Ovary (tissue), 7 donors: ENCODE measurements at regions not wholly inside any gene's neighbourhood (a gene's known extent, or its start where the extent isn't known, plus 50 kb on each side); places are given as distances from the start of the nearest gene placed in this dataset.

ENCODE experiments used
- DNase-seq, 5 donors: peaks; one replicate each; pipeline ENCODE4 v3.0.0-alpha.2; 2019 to 2020
- H3K27ac ChIP-seq, 2 donors: fragments of 200-600 bp; one replicate each; pipeline versions ENCODE4 v1.5.1 to v1.8.0; 2019 to 2022
- H3K27me3 ChIP-seq: fragments of 200-600 bp; one replicate; pipeline ENCODE4 v1.8.0; 2022
- H3K36me3 ChIP-seq: fragments of 200-600 bp; sonication (generic); one replicate; pipeline ENCODE4 v1.5.1; 2019
- H3K4me1 ChIP-seq: one replicate; pipeline ENCODE4 v1.8.1; 2013; ENCODE audit warnings: mild to moderate bottlenecking, moderate library complexity; ENCODE audit not compliant: insufficient read depth
- H3K4me3 ChIP-seq: fragments of 200-600 bp; sonication (generic); one replicate; pipeline ENCODE4 v1.5.1; 2017
- H3K9me3 ChIP-seq, 2 donors: fragments of 200-600 bp in 1 of 2; sonication (generic) in 1 of 2; one replicate each; pipeline versions ENCODE4 v1.5.1 to v1.8.1; 2013 to 2019; ENCODE audit warnings: mild to moderate bottlenecking in 1 of 2, moderate library complexity in 1 of 2
- EP300 ChIP-seq: sonication (generic); formaldehyde crosslinking; IDR thresholded peaks from one replicate; pipeline ENCODE4 v1.6.1; 2017; ENCODE audit warnings: antibody characterized with exemption
- POLR2A ChIP-seq: fragments of 450-650 bp; IDR thresholded peaks from one replicate; pipeline ENCODE4 v1.6.1; 2017; ENCODE audit warnings: antibody characterized with exemption, mild to moderate bottlenecking, moderate library complexity
- WGBS, 3 donors: extraction: QIAGEN DNeasy Blood & Tissue Kit in 1 of 3; methylation state at CpG; one replicate each; pipeline versions ENCODE4 v1.1.5 to v1.1.7; 2013 to 2017; 5-methylcytosine and 5-hydroxymethylcytosine counted together
- intact Hi-C, 4 donors: fragments of 100-400 bp; cut with DNase I; formaldehyde crosslinking; loops; one replicate each; pipeline versions ENCODE4 v1.11.0 to v1.15.1; 2022 to 2023
- TF ChIP-seq, protein P1 (sequence below), 3 donors: fragments of 450-650 bp in 2 of 3; fragments of 200-600 bp in 1 of 3; IDR thresholded peaks; one replicate each; pipeline versions ENCODE4 v1.5.1 to v1.8.0; 2016 to 2022; ENCODE audit warnings: antibody characterized with exemption in 3 of 3, mild to moderate bottlenecking in 1 of 3
- donor health status: DM: no; HTN: no; CAD: no; lungs with moderate emphysema.
- donor health status: DM: no; HTN: no; CAD: no.
- donor health status: Bipolar disorder and iron deficiency.
- donor health status: DM: no; HTN: no; CAD: no.
- donor health status: DM: yes; HTN: yes; CAD: no.

GRCh38 chr2:163155279-163155883 lies 316.8 kb upstream of the KCNH7 start:
- Histone ChIP-seq H3K27me3 (no peaks in the 10 kb centered on the region), H3K27ac (no peak overlapping the region), H3K4me1 (no peaks in the 10 kb centered on the region), H3K4me3 (no peak overlapping the region), H3K36me3 (no peaks in the 10 kb centered on the region), H3K9me3 (no peaks in the 10 kb centered on the region)
- 16 to 33% (median 17%) methylated on average over 3 of the region's 3 CpGs for WGBS, 3 donors
- no peak for DNase-seq
- intact Hi-C loops = no loop called here
- TF ChIP-seq EP300 (no peak), POLR2A (no peak)
- TF ChIP-seq, protein P1, sequence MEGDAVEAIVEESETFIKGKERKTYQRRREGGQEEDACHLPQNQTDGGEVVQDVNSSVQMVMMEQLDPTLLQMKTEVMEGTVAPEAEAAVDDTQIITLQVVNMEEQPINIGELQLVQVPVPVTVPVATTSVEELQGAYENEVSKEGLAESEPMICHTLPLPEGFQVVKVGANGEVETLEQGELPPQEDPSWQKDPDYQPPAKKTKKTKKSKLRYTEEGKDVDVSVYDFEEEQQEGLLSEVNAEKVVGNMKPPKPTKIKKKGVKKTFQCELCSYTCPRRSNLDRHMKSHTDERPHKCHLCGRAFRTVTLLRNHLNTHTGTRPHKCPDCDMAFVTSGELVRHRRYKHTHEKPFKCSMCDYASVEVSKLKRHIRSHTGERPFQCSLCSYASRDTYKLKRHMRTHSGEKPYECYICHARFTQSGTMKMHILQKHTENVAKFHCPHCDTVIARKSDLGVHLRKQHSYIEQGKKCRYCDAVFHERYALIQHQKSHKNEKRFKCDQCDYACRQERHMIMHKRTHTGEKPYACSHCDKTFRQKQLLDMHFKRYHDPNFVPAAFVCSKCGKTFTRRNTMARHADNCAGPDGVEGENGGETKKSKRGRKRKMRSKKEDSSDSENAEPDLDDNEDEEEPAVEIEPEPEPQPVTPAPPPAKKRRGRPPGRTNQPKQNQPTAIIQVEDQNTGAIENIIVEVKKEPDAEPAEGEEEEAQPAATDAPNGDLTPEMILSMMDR (IDR thresholded peaks at IDR 0.05) = peak; percentile 14 to 32 (median 29)

- intact Hi-C loops = no loop called here
- Histone ChIP-seq H3K36me3 (no peaks in the 10 kb centered on the region), H3K4me1 (no peaks in the 10 kb centered on the region), H3K27ac (no peak overlapping the region), H3K9me3 (no peaks in the 10 kb centered on the region), H3K4me3 (no peak overlapping the region), H3K27me3 (peaks cover 2% of the 10 kb centered on the region)
- WGBS, 3 donors = 87 to 91% (median 87%) methylated on average over 2 of the region's 2 CpGs
- TF ChIP-seq, protein P1 (IDR thresholded peaks at IDR 0.05) = no peak
- TF ChIP-seq EP300 (no peak), POLR2A (no peak)
- DNase-seq = no peak
These were observed 304.1 kb upstream of the KCNH7 start for GRCh38 chr2:163142618-163143017.

GRCh38 chr2:163138947-163139346 lies 300.4 kb upstream of the KCNH7 start:
- no peak for DNase-seq
- intact Hi-C loops = loop anchor here in 2 of 4 donors (10.0 kb wide), 2 partner anchors 244 to 254 kb away; no protein-coding TSS in a partner anchor
- Histone ChIP-seq H3K4me1 (no peaks in the 10 kb centered on the region), H3K4me3 (no peak overlapping the region), H3K27ac (no peak overlapping the region), H3K27me3 (peaks cover 2% of the 10 kb centered on the region), H3K36me3 (no peaks in the 10 kb centered on the region), H3K9me3 (no peaks in the 10 kb centered on the region)
- 51 to 59% (median 55%) methylated on average over 2 of the region's 2 CpGs for WGBS, 3 donors
- no peak for TF ChIP-seq POLR2A
- TF ChIP-seq, protein P1 (IDR thresholded peaks at IDR 0.05) = no peak
- no peak for TF ChIP-seq EP300

DNA sequence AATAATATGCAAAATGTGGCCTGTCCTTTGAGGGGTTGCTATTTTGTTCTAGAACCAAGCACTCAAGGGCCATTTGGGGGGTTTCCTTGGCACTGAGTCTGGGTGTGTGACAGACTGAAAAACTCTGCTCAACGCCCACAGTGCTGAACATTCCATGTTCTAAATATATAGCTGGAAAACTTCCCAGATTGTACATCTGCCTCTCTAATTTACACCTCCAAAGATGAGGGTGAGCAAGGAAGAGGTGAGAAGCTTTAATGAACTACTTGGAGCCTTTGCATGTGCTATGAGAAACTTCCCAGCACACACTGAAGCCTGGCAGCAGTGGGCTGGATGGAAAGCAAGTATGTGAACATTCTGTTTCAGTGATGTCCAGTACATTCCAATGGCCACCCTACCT lies 296.7 kb upstream of the KCNH7 start:
- WGBS, 3 donors = 71 to 80% (median 77%) methylated on average over 1 of the region's 1 CpG
- no peaks in the 10 kb centered on the region for H3K36me3 ChIP-seq
- H3K4me1 ChIP-seq = no peaks in the 10 kb centered on the region
- TF ChIP-seq EP300 (no peak), POLR2A (no peak)
- TF ChIP-seq, protein P1 (IDR thresholded peaks at IDR 0.05) = no peak
- no peak for DNase-seq
- no peak overlapping the region for H3K27ac ChIP-seq
- no peak overlapping the region for H3K4me3 ChIP-seq
- intact Hi-C loops = loop anchor here in 2 of 4 donors (10.0 kb wide), 2 partner anchors 240 to 250 kb away; no protein-coding TSS in a partner anchor
- no peaks in the 10 kb centered on the region for H3K27me3 ChIP-seq
- no peaks in the 10 kb centered on the region for H3K9me3 ChIP-seq
